ENCODE measurements at regions not wholly inside any gene's neighbourhood (a gene's known extent, or its start where the extent isn't known, plus 50 kb on each side); places are given as distances from the start of the nearest gene placed in this dataset.
"Not testable (repeated sequence)": the region's sequence is repeated elsewhere in the genome, so short reads cannot be mapped to it uniquely, and the experiment has no call there.

- no peak for DNase-seq (ENCODE audit: low spot score)
- intact Hi-C loops (cut with DNase I): no loop called here
These were observed 187.7 kb upstream of the E2F8 start for GRCh38 chr11:19428206-19429002.

DNA sequence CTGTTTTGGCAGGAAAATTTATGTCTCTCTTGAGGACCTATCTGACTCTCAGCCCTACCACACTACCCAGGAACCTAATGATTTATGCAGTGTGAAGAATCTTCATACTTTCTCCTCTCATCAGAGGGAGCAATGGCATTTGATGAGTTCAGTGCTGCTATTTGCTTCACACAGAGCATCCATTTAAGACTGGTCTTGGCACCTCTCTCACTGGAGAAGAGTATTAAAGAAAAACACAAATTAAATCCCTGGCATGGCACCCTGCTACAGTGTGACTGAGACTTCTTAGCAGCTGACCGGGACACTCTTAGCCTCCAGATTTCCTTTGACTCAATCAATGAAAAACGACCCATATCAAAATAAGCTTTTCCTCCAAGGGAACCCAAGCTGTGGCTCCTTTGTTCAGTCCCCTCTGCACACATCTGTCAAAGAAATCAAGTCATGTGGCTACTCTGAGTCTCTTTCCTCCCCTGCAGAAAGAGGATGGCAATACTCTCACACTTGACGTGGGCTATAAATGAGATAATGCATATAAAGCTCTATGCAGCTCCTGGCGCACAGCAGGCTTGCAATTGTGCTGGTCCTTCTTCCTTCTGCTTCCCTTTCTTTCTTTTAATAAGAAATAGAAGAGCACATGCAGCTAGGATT lies 186.1 kb upstream of the E2F8 start:
- no peak for DNase-seq (ENCODE audit: low spot score)
- intact Hi-C loops (cut with DNase I): no loop called here

DNA sequence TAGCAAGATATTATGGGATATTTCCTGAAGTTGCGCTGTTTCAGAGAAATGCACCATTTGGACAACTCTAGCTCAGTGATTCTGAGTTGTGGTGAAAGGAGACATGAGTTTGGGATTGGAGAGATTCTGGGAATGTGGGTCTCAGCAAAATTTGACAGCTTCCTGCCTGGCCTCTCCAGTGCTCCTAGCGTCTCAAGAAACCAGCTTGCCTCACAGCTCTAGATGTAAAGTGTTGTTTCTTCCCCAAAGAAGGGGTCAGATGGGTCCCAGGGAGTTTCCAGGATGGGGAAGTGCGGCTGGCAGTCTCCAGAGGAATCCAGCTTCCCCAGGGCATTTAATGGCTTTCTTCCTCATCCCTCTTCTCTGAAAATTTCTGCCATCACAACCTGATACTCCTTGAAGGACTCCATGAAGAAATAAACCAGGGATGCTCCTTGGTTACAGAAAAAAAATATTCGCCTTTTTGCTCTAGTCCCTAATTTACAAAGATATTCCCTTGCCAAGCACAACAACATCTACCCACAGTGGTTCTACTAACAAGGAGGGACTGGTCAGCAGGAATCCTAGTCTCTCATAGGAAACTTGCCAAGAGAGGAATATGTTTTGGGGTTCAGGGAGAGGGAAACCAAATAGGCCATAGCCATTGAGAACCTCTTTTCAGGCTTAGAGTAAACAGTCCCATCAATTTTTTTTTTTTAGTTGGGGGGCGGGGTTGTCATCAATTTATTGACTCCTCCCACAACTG lies 185.4 kb upstream of the E2F8 start:
- intact Hi-C loops (cut with DNase I): no loop called here
- no peak for DNase-seq (ENCODE audit: low spot score)

DNA sequence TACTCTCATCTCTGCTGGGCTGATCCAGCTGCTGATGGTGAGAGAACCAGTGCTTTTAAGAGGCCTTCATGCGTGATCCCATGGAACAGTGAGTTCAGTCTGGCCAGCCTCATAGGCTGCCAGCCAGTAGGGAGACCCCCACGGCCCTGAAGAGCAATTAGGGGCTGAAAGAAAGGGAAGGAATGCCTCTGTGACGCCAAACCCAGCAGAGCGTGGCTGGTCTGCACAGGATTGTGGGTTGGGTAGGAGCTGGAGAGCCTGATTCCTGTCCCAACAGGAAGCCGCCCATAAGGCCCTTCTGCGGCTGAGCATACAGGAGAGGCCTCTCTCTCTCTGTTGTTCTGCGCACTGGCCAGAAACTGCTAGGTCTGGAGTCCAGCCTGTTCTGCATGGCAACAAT lies 181.5 kb upstream of the E2F8 start:
- DNase-seq (ENCODE audit: low spot score): no peak
- intact Hi-C loops (cut with DNase I): no loop called here

DNA sequence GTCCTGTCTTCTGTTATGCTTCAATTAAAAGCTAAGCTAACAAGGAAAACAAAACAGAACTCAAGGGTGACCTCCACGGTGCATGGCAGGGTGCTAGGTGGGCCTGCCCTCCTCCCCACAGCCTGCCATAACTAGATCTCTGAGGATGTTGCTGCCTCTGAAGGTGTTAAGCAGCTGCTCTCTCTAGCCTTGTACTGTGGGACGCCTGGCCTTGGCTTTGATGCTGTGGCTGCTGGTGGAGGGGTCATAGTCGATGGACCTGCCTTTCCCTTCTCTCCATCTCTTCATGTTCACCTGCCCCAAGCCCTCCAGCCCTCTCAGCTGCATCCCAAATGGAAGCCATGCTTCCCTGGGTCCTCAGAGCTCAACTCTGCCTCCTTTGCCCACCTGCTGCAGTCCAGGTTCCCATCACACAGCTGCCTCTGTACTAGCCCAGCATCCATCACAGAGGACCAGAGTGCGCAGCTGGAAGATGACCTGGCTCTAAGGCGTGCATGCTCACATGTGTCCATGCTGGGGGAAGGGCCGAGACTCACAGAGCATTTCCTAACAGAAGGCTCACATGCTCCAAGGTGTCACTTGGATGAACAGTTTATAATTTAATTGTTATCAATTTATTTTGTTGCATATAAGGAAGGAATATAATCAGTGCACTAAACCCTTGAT lies 180.3 kb upstream of the E2F8 start:
- no peak for DNase-seq (ENCODE audit: low spot score)
- intact Hi-C loops (cut with DNase I): no loop called here

- DNase-seq (ENCODE audit: low spot score): no peak
- intact Hi-C loops (cut with DNase I): no loop called here
These were observed 179.1 kb upstream of the E2F8 start for GRCh38 chr11:19419808-19420207.

GRCh38 chr11:19419021-19419750 lies 178.4 kb upstream of the E2F8 start:
- no peak for DNase-seq (ENCODE audit: low spot score)
- intact Hi-C loops (cut with DNase I): no loop called here

DNA sequence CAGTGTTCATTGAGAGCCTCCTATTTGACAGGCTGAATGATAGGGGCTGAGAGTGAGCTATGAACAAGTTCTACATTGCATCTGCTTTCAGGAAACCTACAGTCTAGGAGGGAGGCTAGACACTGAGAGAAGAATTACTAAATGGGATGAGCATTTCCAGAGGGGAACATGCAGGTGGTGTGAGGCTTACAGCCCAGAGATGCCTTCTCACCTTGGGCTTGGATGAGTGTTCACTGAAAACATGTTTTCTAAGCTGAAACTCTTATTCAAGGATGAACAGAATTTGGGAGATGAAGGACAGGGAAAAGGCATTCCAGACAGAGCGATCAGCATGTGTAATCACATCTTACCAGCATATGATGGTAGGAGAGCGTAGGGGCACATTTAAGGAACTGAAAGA lies 177.5 kb upstream of the E2F8 start:
- intact Hi-C loops (cut with DNase I): no loop called here
- DNase-seq (ENCODE audit: low spot score): no peak

GRCh38 chr11:19412070-19412469 lies 171.3 kb upstream of the E2F8 start:
- DNase-seq (ENCODE audit: low spot score); intact Hi-C loops (cut with DNase I): not testable (repeated sequence)

- intact Hi-C loops (cut with DNase I): no loop called here
- DNase-seq (ENCODE audit: low spot score): no peak
These were observed 169.3 kb upstream of the E2F8 start for GRCh38 chr11:19410032-19410431.

- DNase-seq (ENCODE audit: low spot score): no peak
- intact Hi-C loops (cut with DNase I): no loop called here
These were observed 168.6 kb upstream of the E2F8 start for GRCh38 chr11:19409307-19409706.

DNA sequence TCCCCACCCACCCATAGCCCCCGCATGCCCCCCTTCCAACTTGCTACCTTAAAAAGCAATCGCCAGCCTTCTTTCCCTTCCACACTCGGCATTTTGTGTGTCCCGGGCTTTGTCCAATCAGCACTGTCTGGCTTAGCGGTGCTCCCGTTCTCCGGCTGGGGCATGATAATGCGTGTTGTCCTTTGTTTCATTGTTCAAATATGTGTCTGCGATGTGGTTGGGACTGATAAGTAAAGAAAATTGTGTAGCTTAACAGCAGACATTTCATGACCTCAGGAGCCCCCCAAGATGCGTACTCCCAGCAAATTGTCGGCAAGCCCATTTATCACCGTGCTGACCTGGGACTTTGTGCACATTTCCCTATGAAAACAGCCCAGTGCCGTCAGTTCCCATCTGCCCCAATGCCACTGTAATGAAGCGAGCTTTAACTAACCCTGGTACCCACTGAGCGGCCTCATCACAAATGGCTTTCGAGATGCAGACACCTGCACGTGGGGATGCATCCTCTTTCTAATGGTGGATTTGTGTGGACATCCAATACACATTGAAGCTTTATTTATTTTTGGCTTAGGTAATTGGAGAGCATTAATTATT lies 167.0 kb upstream of the E2F8 start:
- DNase-seq (ENCODE audit: low spot score): no peak
- intact Hi-C loops (cut with DNase I): no loop called here

DNA sequence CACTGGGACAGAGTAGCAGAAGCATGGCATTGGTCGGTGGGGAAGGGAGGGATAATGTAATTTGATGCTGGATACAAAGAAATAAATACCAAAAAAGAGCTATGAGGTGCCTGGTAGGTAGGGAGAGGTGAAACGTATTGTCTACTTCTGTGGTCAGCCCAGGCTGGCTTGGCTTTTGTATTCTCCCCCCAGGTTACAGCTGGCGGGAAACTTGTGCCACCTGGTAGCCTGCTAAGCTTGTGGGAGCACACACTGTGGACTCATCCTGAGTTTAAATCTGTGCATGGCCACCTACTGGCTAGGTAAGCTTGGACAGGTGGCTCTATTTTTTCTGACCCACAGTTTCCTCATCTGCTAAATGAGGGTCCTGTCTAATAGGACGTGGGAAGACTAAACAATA lies 165.2 kb upstream of the E2F8 start:
- DNase-seq (ENCODE audit: low spot score): no peak
- intact Hi-C loops (cut with DNase I): no loop called here

GRCh38 chr11:19404787-19405186 lies 164.0 kb upstream of the E2F8 start:
- intact Hi-C loops (cut with DNase I): no loop called here
- DNase-seq (ENCODE audit: low spot score): no peak

DNA sequence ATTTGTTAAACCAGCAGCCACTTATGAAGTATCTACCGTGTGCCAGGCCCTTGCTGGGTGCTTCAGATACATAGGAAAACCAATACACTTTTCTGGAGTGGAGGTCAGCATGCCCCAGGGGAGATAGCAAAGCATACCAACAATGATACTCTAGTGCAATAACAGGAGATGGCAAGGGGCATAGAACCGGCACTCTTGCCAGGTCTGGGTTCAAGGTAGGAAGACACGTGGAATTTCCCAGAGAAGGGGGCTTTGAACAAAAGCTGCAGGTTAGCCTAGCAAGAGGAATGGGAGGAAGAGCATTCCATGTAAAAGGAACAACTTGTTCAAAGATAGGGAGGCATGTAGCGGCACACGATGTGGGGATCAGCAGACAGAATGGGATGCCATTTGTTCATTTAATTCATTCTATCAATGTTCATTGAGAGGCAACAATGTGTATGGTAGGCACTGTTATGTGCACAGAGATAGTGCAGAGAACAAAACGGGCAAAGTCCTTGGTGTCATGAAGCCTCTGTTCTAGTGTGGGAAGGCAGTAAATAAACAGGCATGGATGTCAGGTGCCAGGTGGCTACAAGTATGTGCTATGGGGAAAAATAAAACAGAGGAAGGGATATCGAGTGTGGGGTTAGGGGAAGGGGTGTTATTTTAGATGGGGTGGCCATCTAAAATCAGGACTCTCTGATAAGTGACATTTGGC lies 162.6 kb upstream of the E2F8 start:
- DNase-seq (ENCODE audit: low spot score): no peak
- intact Hi-C loops (cut with DNase I): no loop called here

GRCh38 chr11:19400296-19400695 lies 159.6 kb upstream of the E2F8 start:
- intact Hi-C loops (cut with DNase I): no loop called here
- no peak for DNase-seq (ENCODE audit: low spot score)

- DNase-seq (ENCODE audit: low spot score): no peak
- intact Hi-C loops (cut with DNase I): no loop called here
These were observed 158.2 kb upstream of the E2F8 start for GRCh38 chr11:19398772-19399527.

- intact Hi-C loops (cut with DNase I): no loop called here
- DNase-seq (ENCODE audit: low spot score): no peak
These were observed 157.5 kb upstream of the E2F8 start for GRCh38 chr11:19398273-19398672.

All from cardiac septum (tissue), 1 donor.